WTC11 (cell line): ENCODE measurements at regions not wholly inside any gene's neighbourhood (a gene's known extent, or its start where the extent isn't known, plus 50 kb on each side); places are given as distances from the start of the nearest gene placed in this dataset.

ENCODE experiments used
- ELF4 ChIP-seq: sonication (generic); formaldehyde crosslinking; IDR thresholded peaks from 2 replicates; pipeline ENCODE4 v1.8.1; 2022; ENCODE audit warnings: low read depth, mild to moderate bottlenecking, moderate library complexity, missing genetic modification reagents
- ESRRA ChIP-seq: sonication (generic); formaldehyde crosslinking; IDR thresholded peaks from 2 replicates; pipeline ENCODE4 v1.8.1; 2022; ENCODE audit warnings: mild to moderate bottlenecking, missing genetic modification reagents, borderline replicate concordance
- JUN ChIP-seq: sonication (generic); formaldehyde crosslinking; IDR thresholded peaks from 2 replicates; pipeline ENCODE4 v1.8.0; 2023; ENCODE audit warnings: mild to moderate bottlenecking, missing genetic modification reagents
- TEAD4 ChIP-seq: sonication (generic); formaldehyde crosslinking; IDR thresholded peaks from 2 replicates; pipeline ENCODE4 v1.8.0; 2022; ENCODE audit warnings: mild to moderate bottlenecking, missing genetic modification reagents
- ZNF263 ChIP-seq: sonication (generic); formaldehyde crosslinking; IDR thresholded peaks from 2 replicates; pipeline ENCODE4 v1.8.1; 2022; ENCODE audit warnings: low read depth, mild to moderate bottlenecking, moderate library complexity, missing genetic modification reagents
- TF ChIP-seq, protein P1 (sequence below): fragments of 200-600 bp; IDR thresholded peaks from 2 replicates; pipeline ENCODE4 v1.8.0; 2022; ENCODE audit warnings: antibody characterized with exemption
- TF ChIP-seq, protein P2 (sequence below): sonication (generic); formaldehyde crosslinking; IDR thresholded peaks from 2 replicates; pipeline ENCODE4 v1.8.0; 2022; ENCODE audit warnings: mild to moderate bottlenecking, missing genetic modification reagents
- TF ChIP-seq, protein P3 (sequence below): sonication (generic); formaldehyde crosslinking; IDR thresholded peaks from 2 replicates; pipeline ENCODE4 v1.8.1; 2022; ENCODE audit warnings: low read depth, mild to moderate bottlenecking, moderate library complexity, missing genetic modification reagents, borderline replicate concordance
- TF ChIP-seq, protein P4 (sequence below): sonication (generic); formaldehyde crosslinking; IDR thresholded peaks from 2 replicates; pipeline ENCODE4 v1.8.1; 2023; ENCODE audit warnings: mild to moderate bottlenecking, missing genetic modification reagents, borderline replicate concordance
- TF ChIP-seq, protein P5 (sequence below): sonication (generic); formaldehyde crosslinking; IDR thresholded peaks from 2 replicates; pipeline ENCODE4 v1.8.1; 2022; ENCODE audit warnings: low read depth, missing genetic modification reagents, borderline replicate concordance
- TF ChIP-seq, protein P6 (sequence below): sonication (generic); formaldehyde crosslinking; IDR thresholded peaks from 2 replicates; pipeline ENCODE4 v1.8.0; 2023; ENCODE audit warnings: missing genetic modification reagents
- TF ChIP-seq, protein P7 (sequence below): sonication (generic); formaldehyde crosslinking; IDR thresholded peaks from 2 replicates; pipeline ENCODE4 v1.8.0; 2023; ENCODE audit warnings: mild to moderate bottlenecking, missing genetic modification reagents

DNA sequence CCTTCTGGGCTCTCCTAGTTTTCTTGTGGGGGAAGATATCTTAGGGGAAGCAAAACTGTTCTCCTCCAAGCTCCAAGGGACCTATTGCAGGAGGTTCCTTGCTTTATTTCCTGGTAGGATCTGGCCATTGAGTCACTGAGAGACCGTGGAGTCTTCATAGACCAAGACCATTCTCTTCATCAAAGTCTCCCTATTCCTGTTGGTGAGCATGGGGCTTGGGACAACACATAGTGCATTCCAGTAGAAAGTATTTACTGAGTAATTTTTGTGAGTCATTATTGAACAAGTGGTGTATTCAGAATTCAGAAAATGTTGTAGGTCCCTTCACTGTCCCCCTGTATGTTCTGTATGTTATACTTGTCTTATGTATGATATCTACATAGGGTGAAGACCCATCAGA is 133.6 kb downstream of the CDH26 start:
- TF ChIP-seq, protein P1, sequence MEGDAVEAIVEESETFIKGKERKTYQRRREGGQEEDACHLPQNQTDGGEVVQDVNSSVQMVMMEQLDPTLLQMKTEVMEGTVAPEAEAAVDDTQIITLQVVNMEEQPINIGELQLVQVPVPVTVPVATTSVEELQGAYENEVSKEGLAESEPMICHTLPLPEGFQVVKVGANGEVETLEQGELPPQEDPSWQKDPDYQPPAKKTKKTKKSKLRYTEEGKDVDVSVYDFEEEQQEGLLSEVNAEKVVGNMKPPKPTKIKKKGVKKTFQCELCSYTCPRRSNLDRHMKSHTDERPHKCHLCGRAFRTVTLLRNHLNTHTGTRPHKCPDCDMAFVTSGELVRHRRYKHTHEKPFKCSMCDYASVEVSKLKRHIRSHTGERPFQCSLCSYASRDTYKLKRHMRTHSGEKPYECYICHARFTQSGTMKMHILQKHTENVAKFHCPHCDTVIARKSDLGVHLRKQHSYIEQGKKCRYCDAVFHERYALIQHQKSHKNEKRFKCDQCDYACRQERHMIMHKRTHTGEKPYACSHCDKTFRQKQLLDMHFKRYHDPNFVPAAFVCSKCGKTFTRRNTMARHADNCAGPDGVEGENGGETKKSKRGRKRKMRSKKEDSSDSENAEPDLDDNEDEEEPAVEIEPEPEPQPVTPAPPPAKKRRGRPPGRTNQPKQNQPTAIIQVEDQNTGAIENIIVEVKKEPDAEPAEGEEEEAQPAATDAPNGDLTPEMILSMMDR = no peak
- TF ChIP-seq, protein P2, sequence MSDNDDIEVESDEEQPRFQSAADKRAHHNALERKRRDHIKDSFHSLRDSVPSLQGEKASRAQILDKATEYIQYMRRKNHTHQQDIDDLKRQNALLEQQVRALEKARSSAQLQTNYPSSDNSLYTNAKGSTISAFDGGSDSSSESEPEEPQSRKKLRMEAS (CRISPR knock-in tag) = no peak
- TF ChIP-seq, protein P3, sequence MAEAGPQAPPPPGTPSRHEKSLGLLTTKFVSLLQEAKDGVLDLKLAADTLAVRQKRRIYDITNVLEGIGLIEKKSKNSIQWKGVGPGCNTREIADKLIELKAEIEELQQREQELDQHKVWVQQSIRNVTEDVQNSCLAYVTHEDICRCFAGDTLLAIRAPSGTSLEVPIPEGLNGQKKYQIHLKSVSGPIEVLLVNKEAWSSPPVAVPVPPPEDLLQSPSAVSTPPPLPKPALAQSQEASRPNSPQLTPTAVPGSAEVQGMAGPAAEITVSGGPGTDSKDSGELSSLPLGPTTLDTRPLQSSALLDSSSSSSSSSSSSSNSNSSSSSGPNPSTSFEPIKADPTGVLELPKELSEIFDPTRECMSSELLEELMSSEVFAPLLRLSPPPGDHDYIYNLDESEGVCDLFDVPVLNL (CRISPR knock-in tag) = no peak
- TF ChIP-seq, protein P4, sequence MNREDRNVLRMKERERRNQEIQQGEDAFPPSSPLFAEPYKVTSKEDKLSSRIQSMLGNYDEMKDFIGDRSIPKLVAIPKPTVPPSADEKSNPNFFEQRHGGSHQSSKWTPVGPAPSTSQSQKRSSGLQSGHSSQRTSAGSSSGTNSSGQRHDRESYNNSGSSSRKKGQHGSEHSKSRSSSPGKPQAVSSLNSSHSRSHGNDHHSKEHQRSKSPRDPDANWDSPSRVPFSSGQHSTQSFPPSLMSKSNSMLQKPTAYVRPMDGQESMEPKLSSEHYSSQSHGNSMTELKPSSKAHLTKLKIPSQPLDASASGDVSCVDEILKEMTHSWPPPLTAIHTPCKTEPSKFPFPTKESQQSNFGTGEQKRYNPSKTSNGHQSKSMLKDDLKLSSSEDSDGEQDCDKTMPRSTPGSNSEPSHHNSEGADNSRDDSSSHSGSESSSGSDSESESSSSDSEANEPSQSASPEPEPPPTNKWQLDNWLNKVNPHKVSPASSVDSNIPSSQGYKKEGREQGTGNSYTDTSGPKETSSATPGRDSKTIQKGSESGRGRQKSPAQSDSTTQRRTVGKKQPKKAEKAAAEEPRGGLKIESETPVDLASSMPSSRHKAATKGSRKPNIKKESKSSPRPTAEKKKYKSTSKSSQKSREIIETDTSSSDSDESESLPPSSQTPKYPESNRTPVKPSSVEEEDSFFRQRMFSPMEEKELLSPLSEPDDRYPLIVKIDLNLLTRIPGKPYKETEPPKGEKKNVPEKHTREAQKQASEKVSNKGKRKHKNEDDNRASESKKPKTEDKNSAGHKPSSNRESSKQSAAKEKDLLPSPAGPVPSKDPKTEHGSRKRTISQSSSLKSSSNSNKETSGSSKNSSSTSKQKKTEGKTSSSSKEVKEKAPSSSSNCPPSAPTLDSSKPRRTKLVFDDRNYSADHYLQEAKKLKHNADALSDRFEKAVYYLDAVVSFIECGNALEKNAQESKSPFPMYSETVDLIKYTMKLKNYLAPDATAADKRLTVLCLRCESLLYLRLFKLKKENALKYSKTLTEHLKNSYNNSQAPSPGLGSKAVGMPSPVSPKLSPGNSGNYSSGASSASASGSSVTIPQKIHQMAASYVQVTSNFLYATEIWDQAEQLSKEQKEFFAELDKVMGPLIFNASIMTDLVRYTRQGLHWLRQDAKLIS = no peak
- TF ChIP-seq, protein P5, sequence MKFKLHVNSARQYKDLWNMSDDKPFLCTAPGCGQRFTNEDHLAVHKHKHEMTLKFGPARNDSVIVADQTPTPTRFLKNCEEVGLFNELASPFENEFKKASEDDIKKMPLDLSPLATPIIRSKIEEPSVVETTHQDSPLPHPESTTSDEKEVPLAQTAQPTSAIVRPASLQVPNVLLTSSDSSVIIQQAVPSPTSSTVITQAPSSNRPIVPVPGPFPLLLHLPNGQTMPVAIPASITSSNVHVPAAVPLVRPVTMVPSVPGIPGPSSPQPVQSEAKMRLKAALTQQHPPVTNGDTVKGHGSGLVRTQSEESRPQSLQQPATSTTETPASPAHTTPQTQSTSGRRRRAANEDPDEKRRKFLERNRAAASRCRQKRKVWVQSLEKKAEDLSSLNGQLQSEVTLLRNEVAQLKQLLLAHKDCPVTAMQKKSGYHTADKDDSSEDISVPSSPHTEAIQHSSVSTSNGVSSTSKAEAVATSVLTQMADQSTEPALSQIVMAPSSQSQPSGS (CRISPR knock-in tag) = no peak
- TF ChIP-seq ELF4 (CRISPR knock-in tag) = no peak
- no peak for TF ChIP-seq TEAD4 (CRISPR knock-in tag)
- TF ChIP-seq ESRRA (CRISPR knock-in tag) = no peak
- TF ChIP-seq, protein P6, sequence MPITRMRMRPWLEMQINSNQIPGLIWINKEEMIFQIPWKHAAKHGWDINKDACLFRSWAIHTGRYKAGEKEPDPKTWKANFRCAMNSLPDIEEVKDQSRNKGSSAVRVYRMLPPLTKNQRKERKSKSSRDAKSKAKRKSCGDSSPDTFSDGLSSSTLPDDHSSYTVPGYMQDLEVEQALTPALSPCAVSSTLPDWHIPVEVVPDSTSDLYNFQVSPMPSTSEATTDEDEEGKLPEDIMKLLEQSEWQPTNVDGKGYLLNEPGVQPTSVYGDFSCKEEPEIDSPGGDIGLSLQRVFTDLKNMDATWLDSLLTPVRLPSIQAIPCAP (CRISPR knock-in tag) = no peak
- TF ChIP-seq JUN = no peak
- TF ChIP-seq ZNF263 (CRISPR knock-in tag) = no peak
- TF ChIP-seq, protein P7, sequence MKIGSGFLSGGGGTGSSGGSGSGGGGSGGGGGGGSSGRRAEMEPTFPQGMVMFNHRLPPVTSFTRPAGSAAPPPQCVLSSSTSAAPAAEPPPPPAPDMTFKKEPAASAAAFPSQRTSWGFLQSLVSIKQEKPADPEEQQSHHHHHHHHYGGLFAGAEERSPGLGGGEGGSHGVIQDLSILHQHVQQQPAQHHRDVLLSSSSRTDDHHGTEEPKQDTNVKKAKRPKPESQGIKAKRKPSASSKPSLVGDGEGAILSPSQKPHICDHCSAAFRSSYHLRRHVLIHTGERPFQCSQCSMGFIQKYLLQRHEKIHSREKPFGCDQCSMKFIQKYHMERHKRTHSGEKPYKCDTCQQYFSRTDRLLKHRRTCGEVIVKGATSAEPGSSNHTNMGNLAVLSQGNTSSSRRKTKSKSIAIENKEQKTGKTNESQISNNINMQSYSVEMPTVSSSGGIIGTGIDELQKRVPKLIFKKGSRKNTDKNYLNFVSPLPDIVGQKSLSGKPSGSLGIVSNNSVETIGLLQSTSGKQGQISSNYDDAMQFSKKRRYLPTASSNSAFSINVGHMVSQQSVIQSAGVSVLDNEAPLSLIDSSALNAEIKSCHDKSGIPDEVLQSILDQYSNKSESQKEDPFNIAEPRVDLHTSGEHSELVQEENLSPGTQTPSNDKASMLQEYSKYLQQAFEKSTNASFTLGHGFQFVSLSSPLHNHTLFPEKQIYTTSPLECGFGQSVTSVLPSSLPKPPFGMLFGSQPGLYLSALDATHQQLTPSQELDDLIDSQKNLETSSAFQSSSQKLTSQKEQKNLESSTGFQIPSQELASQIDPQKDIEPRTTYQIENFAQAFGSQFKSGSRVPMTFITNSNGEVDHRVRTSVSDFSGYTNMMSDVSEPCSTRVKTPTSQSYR = no peak
